HepG2 (cell line): ENCODE measurements at regions not wholly inside any gene's neighbourhood (a gene's known extent, or its start where the extent isn't known, plus 50 kb on each side); places are given as distances from the start of the nearest gene placed in this dataset.

Experiments used
- CTCF ChIP-seq: sonication (generic); formaldehyde crosslinking; IDR thresholded peaks from 2 replicates; pipeline ENCODE4 v1.5.0; 2020; ENCODE audit warnings: mild to moderate bottlenecking, missing genetic modification reagents, moderate library complexity
- HDAC2 ChIP-seq: sonication (generic); formaldehyde crosslinking; IDR thresholded peaks from 2 replicates; pipeline ENCODE4 v1.4.0; 2020; ENCODE audit warnings: missing genetic modification reagents
- HHEX ChIP-seq: IDR thresholded peaks from 2 replicates; pipeline ENCODE4 v1.6.1; 2016; ENCODE audit warnings: control low read depth
- MAFK ChIP-seq, 2 experiments: IDR thresholded peaks in 1 of 2; conservative IDR thresholded peaks in 1 of 2; 2 replicates each; pipeline ENCODE4 v1.6.1; 2011; ENCODE audit warnings: improper control_type of control experiment in 2 of 2, low read length in 2 of 2
- RNF2 ChIP-seq: fragments of 450-650 bp; conservative IDR thresholded peaks from 2 replicates; pipeline ENCODE4 v1.6.1; 2016; ENCODE audit warnings: low read depth
- ZFP37 ChIP-seq: sonication (generic); formaldehyde crosslinking; IDR thresholded peaks from 2 replicates; pipeline ENCODE4 v1.4.0; 2020; ENCODE audit warnings: missing genetic modification reagents, borderline replicate concordance
- ZNF274 ChIP-seq: sonication (generic); formaldehyde crosslinking; IDR thresholded peaks from 2 replicates; pipeline ENCODE4 v1.5.1; 2020; ENCODE audit warnings: mild to moderate bottlenecking, missing genetic modification reagents

GRCh38 chr1:213678753-213679152 is 309.0 kb upstream of the PROX1 start:
- no peak for TF ChIP-seq ZNF274 (CRISPR knock-in tag)
- no peak for TF ChIP-seq ZFP37 (CRISPR knock-in tag)
- no peak for TF ChIP-seq CTCF
- TF ChIP-seq HDAC2 = no peak
- TF ChIP-seq MAFK (conservative IDR thresholded peaks at IDR 0.05 in 1 of 2, IDR thresholded peaks at IDR 0.05 in 1 of 2; ENCODE audit: low read length in 2 of 2) = no peak
- no peak for TF ChIP-seq RNF2
- no peak for TF ChIP-seq HHEX (CRISPR knock-in tag)
